CD14-positive monocyte (primary cell): ENCODE measurements at regions not wholly inside any gene's neighbourhood (a gene's known extent, or its start where the extent isn't known, plus 50 kb on each side); places are given as distances from the start of the nearest gene placed in this dataset.

Source experiments
- DNase-seq, 3 donors: peaks; one replicate each; pipeline ENCODE4 v3.0.0-alpha.2; 2011 to 2022
- H2AFZ ChIP-seq: 2 replicates; pipeline ENCODE4 v1.6.0; 2012; ENCODE audit warnings: mild to moderate bottlenecking, low read depth, low read length, inconsistent platforms; ENCODE audit not compliant: insufficient read depth, poor library complexity, severe bottlenecking
- H3K27ac ChIP-seq, 2 donors: 1 replicate in 1 of 2; 2 replicates in 1 of 2; pipeline ENCODE4 v1.5.1; 2012 to 2013; ENCODE audit warnings: low read length in 2 of 2, control low read depth in 1 of 2, inconsistent platforms in 1 of 2, low read depth in 1 of 2, mild to moderate bottlenecking in 1 of 2
- H3K27me3 ChIP-seq, 2 donors: one replicate each; pipeline versions ENCODE4 v1.6.0 to v1.6.1; 2011 to 2013; ENCODE audit warnings: low read length in 2 of 2; ENCODE audit not compliant: control insufficient read depth in 2 of 2, insufficient read depth in 2 of 2
- H3K36me3 ChIP-seq, 2 donors: replicated peaks in 1 of 2; 1 replicate in 1 of 2; 2 replicates in 1 of 2; pipeline versions ENCODE4 v1.5.1 to v1.6.1; 2012 to 2013; ENCODE audit warnings: low read length in 2 of 2, control low read depth in 1 of 2, inconsistent platforms in 1 of 2, mild to moderate bottlenecking in 1 of 2; ENCODE audit not compliant: insufficient read depth in 2 of 2, control insufficient read depth in 1 of 2
- H3K4me1 ChIP-seq, 2 donors: 1 replicate in 1 of 2; 2 replicates in 1 of 2; pipeline versions ENCODE4 v1.5.1 to v1.6.1; 2012 to 2013; ENCODE audit warnings: low read length in 2 of 2, control low read depth in 1 of 2, inconsistent platforms in 1 of 2, mild to moderate bottlenecking in 1 of 2, moderate library complexity in 1 of 2; ENCODE audit not compliant: insufficient read depth in 2 of 2, control insufficient read depth in 1 of 2
- H3K4me2 ChIP-seq: replicated peaks from 2 replicates; pipeline ENCODE3; 2012; ENCODE audit warnings: low read length, moderate library complexity, mild to moderate bottlenecking; ENCODE audit not compliant: poor library complexity, severe bottlenecking; ENCODE audit errors: extremely low read depth
- H3K4me3 ChIP-seq, 3 experiments: fragments of 200-600 bp in 1 of 3; sonication (generic) in 1 of 3; replicated peaks in 1 of 3; 1 replicate in 2 of 3; 2 replicates in 1 of 3; pipeline ENCODE4 v1.5.1; 2011 to 2013; ENCODE audit warnings: low read length in 3 of 3, mild to moderate bottlenecking in 3 of 3, control low read depth in 2 of 3, low read depth in 2 of 3, inconsistent platforms in 1 of 3, moderate library complexity in 1 of 3
- H3K79me2 ChIP-seq: 2 replicates; pipeline ENCODE4 v1.6.0; 2012; ENCODE audit warnings: mild to moderate bottlenecking, control low read depth, inconsistent platforms, low read length, moderate library complexity; ENCODE audit not compliant: insufficient read depth
- H3K9ac ChIP-seq: 2 replicates; pipeline ENCODE4 v1.6.0; 2017; ENCODE audit warnings: low read length, mild to moderate bottlenecking; ENCODE audit not compliant: insufficient read depth, poor library complexity, severe bottlenecking
- H3K9me3 ChIP-seq, 2 donors: replicated peaks in 1 of 2; 1 replicate in 1 of 2; 2 replicates in 1 of 2; pipeline versions ENCODE4 v1.5.1 to v1.6.1; 2012 to 2013; ENCODE audit warnings: low read length in 2 of 2, control low read depth in 1 of 2; ENCODE audit not compliant: control insufficient read depth in 1 of 2, insufficient read depth in 1 of 2
- H4K20me1 ChIP-seq: 2 replicates; pipeline ENCODE4 v1.6.0; 2012; ENCODE audit warnings: mild to moderate bottlenecking, low read length, control low read depth, moderate library complexity; ENCODE audit not compliant: insufficient read depth
- H3K27ac Mint-ChIP-seq, 7 donors: one replicate each; pipeline ENCODE4 v1.8.0; 2020; ENCODE audit warnings: mild to moderate bottlenecking in 7 of 7, mixed read lengths in 7 of 7, moderate library complexity in 6 of 7, inconsistent platforms in 2 of 7
- H3K27me3 Mint-ChIP-seq, 3 donors: one replicate each; pipeline ENCODE4 v1.8.0; 2021 to 2022; ENCODE audit warnings: low read depth in 3 of 3, mild to moderate bottlenecking in 3 of 3, mixed read lengths in 3 of 3, moderate library complexity in 3 of 3, inconsistent platforms in 1 of 3
- H3K36me3 Mint-ChIP-seq, 2 donors: one replicate each; pipeline ENCODE4 v1.8.0; 2020; ENCODE audit warnings: mixed read lengths in 2 of 2, inconsistent platforms in 1 of 2, mild to moderate bottlenecking in 1 of 2
- H3K4me1 Mint-ChIP-seq: one replicate; pipeline ENCODE4 v1.8.0; 2020; ENCODE audit warnings: mild to moderate bottlenecking, mixed read lengths
- H3K4me3 Mint-ChIP-seq, 2 donors: one replicate each; pipeline ENCODE4 v1.8.0; 2020; ENCODE audit warnings: mild to moderate bottlenecking in 2 of 2, mixed read lengths in 2 of 2, moderate library complexity in 1 of 2
- H3K9me3 Mint-ChIP-seq, 7 donors: one replicate each; pipeline ENCODE4 v1.8.0; 2020 to 2022; ENCODE audit warnings: mixed read lengths in 7 of 7, mild to moderate bottlenecking in 6 of 7, moderate library complexity in 6 of 7, inconsistent platforms in 2 of 7
- CTCF ChIP-seq: fragments of 200-600 bp; IDR thresholded peaks from one replicate; pipeline ENCODE4 v1.8.0; 2022; ENCODE audit warnings: antibody characterized with exemption, mild to moderate bottlenecking
- WGBS: methylation state at CpG from one replicate; pipeline ENCODE4 v1.1.5; 2013; ENCODE audit warnings: missing lambda C conversion rate; ENCODE audit not compliant: insufficient coverage; 5-methylcytosine and 5-hydroxymethylcytosine counted together
- intact Hi-C, 2 donors: fragments of 100-400 bp; cut with micrococcal nuclease; formaldehyde crosslinking; loops; one replicate each; pipeline versions ENCODE4 v1.15.0 to v1.15.1; 2023

- Mint-ChIP-seq H3K4me1 (no peaks in the 10 kb centered on the region), H3K36me3 (no peaks in the 10 kb centered on the region), H3K27ac (no peak overlapping the region), H3K4me3 (no peak overlapping the region), H3K27me3 (peaks cover 0 to 2% (median 2%) of the 10 kb centered on the region in 3 donors), H3K9me3 (peaks cover 0 to 3% (median 0%) of the 10 kb centered on the region in 7 donors)
- no peaks in the 10 kb centered on the region for H3K36me3 ChIP-seq
- H3K79me2 ChIP-seq = no peaks in the 10 kb centered on the region
- no peak overlapping the region for H3K4me2 ChIP-seq
- WGBS = no CpG with 5 or more reads among the region's 6 CpGs
- no peak overlapping the region for H3K4me3 ChIP-seq
- no peak for DNase-seq
- H3K9me3 ChIP-seq = no peaks in the 10 kb centered on the region
- H2AFZ ChIP-seq = no peak overlapping the region
- intact Hi-C loops = no loop called here
- H3K9ac ChIP-seq = no peak overlapping the region
- no peaks in the 10 kb centered on the region for H4K20me1 ChIP-seq
- H3K4me1 ChIP-seq = no peaks in the 10 kb centered on the region
- no peak overlapping the region for H3K27ac ChIP-seq
- no peak for TF ChIP-seq CTCF
- H3K27me3 ChIP-seq = no peaks in the 10 kb centered on the region
Observed at GRCh38 chr6:126461045-126461444, 121.1 kb downstream of the CENPW start.

- Histone ChIP-seq H3K27ac (no peak overlapping the region), H3K4me2 (no peak overlapping the region), H3K27me3 (no peaks in the 10 kb centered on the region), H3K9ac (no peak overlapping the region), H3K36me3 (no peaks in the 10 kb centered on the region), H3K4me3 (no peak overlapping the region), H4K20me1 (no peaks in the 10 kb centered on the region), H3K9me3 (no peaks in the 10 kb centered on the region), H3K79me2 (no peaks in the 10 kb centered on the region), H3K4me1 (no peaks in the 10 kb centered on the region), H2AFZ (no peak overlapping the region)
- intact Hi-C loops = no loop called here
- no peaks in the 10 kb centered on the region for H3K36me3 Mint-ChIP-seq
- no peak overlapping the region for H3K27ac Mint-ChIP-seq
- H3K4me1 Mint-ChIP-seq = no peaks in the 10 kb centered on the region
- peaks cover 0 to 7% (median 1%) of the 10 kb centered on the region in 7 donors for H3K9me3 Mint-ChIP-seq
- TF ChIP-seq CTCF = no peak
- 100% methylated on average over 1 of the region's 1 CpG for WGBS
- DNase-seq = no peak
- H3K4me3 Mint-ChIP-seq = no peak overlapping the region
- peaks cover 0 to 2% (median 2%) of the 10 kb centered on the region in 3 donors for H3K27me3 Mint-ChIP-seq
Observed at GRCh38 chr6:126464245-126464644, 124.3 kb downstream of the CENPW start.
